HG03432 (cell line): ENCODE measurements at regions not wholly inside any gene's neighbourhood (a gene's known extent, or its start where the extent isn't known, plus 50 kb on each side); places are given as distances from the start of the nearest gene placed in this dataset.
"Not testable (repeated sequence)": the region's sequence is repeated elsewhere in the genome, so short reads cannot be mapped to it uniquely, and the experiment has no call there.

Source experiments
- ATAC-seq: cut with Tn5 transposase; IDR thresholded peaks from one replicate; pipeline ENCODE4 v1.9.1; 2021; ENCODE audit warnings: mild to moderate bottlenecking, moderate library complexity; ENCODE audit not compliant: unreplicated experiment

DNA sequence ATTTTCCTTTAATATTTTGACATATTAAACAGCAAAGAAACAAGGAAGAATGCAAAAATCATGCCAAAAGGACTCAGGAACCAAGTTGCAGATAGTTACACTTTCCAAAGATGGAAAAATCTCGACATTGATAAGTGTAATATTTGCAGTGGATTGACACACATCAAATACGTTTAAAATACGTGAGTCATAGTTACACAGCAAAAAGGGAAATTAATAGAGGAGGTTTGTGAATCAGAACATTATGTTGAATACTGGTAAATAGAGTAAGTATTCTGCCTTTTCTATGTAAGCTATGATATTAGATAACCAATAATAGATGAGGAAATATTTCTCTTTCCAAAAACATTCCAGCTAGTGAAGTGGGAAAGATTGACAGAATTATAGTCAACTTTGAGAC, 1761.3 kb upstream of the IGFBP7 start:
- no peak for ATAC-seq

DNA sequence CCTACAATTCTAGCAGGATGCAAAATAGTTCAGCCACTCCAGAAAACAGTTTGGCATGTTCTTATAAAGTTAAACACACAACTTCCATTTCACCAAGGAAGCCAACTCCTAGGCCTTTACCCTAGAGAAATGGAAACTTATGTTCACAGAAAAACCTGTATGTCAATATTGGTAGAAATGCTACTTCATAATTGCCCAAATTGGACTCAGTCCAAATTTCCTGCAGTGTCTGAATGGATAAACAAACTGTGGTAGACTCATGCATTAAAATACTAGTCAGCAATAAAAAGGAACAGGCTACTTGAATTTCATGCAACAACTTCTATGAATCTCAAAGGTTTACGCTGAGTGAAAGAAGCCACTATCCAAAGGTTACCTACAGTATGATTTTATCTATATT, 1738.8 kb upstream of the IGFBP7 start:
- no peak for ATAC-seq

- ATAC-seq: no peak
These were observed 1733.3 kb upstream of the IGFBP7 start for GRCh38 chr4:58843455-58843854.

GRCh38 chr4:58833126-58833525, 1722.9 kb upstream of the IGFBP7 start:
- ATAC-seq: no peak

DNA sequence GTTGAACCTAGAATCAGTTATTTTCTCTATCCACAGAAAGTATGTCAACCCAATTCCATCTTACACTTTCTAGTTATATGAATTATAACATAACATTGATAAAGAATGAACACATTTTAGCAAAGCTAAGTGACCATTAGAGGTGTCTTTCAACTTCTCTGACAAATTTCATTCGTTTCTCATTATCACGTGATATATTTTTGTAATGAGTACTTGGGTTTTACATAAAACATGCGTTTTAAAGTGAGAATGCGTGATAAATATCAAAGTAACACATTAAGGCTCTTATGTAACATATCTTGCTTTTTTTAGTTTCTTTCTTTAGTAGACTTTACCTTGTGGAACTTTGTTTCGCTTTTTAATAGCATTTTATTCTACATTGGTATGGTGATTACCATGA, 1715.1 kb upstream of the IGFBP7 start:
- no peak for ATAC-seq

GRCh38 chr4:58818560-58818959, 1708.4 kb upstream of the IGFBP7 start:
- not testable (repeated sequence) for ATAC-seq

DNA sequence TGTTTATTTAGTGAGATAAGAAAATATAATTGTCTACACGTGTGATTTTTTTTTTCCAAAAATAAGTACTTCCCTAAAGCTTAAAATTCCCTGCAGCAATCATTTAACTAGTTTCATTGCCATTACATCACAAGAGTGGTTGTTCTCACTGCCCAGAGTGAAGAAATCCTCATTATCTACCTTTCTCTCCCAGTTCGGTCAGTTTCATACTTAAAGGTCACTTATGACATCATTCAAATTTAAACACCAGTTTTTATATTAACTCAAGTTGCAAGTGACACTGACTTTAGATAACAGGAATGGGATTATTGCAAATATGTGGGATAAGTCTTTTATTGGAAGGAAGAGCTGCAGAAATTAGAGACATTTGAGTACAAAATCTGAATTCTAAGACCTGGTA, 1699.8 kb upstream of the IGFBP7 start:
- no peak for ATAC-seq

DNA sequence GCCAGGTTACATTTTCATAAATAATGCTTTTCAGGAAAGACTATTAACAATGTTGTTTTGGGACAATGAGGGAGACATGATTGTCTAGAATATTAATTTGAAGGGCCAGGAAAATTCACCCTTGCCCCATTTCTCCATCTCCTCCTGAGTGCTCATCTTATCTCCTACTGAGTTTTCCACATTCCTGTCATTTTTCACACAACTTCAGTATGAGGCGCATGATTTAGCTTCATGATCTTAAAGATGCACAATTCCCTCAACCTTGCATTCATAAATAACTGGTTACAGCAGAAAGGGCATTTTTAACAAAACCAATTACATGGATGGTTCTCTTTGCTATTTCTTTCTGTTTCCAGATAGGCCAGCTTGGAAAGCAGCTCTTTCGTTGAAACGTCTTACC, 1699.2 kb upstream of the IGFBP7 start:
- ATAC-seq: no peak

GRCh38 chr4:58808817-58809216, 1698.6 kb upstream of the IGFBP7 start:
- no peak for ATAC-seq

DNA sequence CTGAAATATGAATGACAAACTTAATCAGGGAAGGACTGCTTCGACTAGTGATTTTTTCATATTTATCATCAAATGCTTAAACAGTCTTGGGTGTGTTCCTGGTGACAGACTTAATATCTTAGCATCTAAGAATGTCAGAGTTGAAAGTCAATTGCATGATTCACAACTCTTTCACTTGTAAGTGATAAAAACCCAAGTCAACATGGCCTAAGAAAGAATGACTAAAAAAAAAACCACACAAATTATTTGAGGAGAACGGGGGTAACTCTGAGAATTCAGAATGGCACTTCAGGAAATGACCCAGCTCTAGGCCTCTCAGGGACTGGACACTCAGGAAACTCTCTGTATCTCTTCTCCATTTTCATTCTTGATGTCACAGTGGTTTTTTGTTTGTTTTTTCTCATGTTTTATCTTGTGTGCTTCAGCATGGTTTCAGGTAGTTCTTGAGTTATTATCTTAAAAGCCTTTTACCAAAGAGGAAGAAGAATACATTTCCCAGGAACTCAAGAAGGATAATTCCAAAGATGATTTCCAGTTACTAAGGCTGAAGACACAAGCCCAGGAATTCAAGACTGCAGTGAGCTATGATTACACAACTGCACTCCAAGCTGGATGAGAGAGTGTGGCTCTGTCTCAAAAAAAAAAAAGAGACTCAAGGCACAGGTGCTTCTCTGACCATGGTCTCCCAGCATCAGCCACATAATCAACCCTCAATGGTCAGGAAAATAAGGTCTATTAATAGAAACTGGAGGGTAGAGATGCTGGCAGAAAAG, 1697.8 kb upstream of the IGFBP7 start:
- ATAC-seq: no peak

DNA sequence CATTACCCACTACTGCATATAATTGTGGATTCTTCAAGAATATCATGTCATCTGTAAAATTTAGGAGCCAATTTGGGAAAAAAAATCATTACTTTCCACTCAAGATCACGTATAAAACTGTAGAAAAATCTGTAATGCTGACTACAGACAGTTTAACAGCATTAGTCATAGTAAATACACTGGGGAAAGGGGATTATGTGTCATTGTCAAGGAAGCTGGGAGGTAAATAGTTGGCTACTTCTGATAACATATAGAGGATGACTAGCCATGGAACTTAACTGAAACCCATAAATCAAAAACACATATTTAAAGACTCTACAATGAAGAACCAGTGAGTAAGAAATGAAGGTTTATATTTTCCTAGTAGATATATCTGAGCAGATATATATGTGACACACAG, 1666.4 kb upstream of the IGFBP7 start:
- ATAC-seq: no peak

GRCh38 chr4:58767598-58767997, 1657.4 kb upstream of the IGFBP7 start:
- no peak for ATAC-seq

DNA sequence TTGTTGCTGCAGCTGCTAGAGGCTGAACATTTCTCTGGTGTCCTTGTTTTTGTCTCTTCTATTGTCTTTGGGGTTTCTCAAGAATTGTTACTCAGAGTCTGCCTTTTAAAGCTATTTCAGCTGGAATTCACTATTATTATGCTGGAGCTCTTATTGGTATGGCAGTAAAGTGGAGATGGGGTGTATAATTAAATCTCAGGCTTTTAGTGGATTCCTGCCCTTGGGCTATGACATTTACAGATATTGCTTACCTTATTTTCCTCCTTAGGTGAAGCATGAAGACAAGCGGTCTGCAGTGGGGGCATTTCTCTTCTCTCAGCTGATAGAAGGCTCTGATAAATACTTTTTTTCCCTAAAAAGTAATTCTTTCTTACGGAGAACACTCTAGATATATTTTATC, 1656.6 kb upstream of the IGFBP7 start:
- no peak for ATAC-seq

DNA sequence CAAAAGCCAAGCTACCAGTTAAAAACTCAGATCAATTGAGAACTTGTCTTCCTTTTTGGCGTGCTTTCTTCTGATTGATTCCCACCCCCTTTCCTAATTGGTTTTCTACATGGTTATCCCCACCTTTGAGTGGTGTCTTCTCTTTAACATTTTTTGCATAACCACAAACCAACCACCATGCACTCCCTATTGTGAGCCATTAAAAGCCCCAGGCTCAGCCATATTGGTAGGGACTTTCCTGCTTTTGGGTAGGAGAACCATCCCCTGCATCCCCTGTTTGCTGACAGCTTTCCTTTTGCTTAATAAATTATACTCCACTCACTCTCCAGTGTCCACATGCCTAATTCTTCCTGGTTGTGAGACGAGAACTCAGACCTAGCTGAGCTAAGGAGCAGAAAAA, 1651.4 kb upstream of the IGFBP7 start:
- ATAC-seq: no peak

DNA sequence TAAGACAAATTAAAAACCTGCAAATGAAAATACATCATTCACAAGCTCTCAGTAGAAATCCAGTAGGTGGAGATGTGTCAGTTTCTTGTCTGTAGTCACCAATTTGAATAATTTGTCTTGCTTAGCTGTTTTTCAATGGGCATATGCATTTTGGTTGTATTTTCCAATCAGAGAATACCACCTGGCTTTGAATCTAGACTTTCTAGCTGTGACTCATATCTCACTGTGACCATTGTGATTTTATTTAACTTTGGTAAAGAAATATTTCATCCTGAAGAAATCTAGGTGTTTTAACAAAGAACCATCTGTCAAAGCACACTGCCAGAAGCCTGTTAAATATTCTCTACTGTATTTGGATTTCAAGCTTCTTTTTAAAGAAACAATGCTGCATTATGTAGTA, 1650.6 kb upstream of the IGFBP7 start:
- no peak for ATAC-seq

GRCh38 chr4:58760100-58760499, 1649.9 kb upstream of the IGFBP7 start:
- ATAC-seq: no peak

DNA sequence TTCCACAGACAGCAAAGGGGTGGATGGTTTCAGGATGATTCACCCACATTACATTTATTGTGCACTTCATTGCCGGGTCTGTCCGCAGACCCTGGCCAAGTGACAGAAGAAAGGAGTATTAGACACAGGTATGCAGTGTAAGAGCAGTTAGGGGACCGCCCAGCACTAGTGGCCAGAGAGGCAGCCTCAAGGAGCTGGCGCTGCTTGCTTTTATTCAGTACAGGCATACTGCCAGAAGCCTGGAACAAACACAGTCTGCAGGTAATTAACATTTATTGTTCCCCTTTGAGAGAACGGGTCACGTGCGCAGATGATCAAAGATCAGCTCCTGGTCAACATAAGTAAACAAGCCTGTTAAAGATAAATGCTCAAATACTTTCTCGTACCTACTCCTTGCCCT, 1639.0 kb upstream of the IGFBP7 start:
- ATAC-seq: no peak

DNA sequence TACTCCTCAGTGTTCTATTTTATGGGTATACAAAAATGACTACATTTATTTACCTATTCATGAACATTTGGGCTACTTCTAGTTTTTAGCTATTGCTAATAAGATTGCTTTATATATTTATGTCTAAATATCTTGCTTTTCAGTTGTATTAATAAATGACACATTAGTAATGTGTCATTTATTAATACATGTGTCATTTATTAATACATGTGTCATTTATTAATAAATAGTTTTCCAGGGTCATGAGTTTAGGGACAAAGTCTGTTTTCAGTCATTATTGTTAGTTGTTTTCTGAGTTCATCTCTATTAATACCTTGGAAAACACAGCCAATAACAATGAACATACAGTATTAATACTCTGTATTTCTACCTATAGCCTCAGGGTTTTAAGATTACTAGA, 1630.7 kb upstream of the IGFBP7 start:
- no peak for ATAC-seq

DNA sequence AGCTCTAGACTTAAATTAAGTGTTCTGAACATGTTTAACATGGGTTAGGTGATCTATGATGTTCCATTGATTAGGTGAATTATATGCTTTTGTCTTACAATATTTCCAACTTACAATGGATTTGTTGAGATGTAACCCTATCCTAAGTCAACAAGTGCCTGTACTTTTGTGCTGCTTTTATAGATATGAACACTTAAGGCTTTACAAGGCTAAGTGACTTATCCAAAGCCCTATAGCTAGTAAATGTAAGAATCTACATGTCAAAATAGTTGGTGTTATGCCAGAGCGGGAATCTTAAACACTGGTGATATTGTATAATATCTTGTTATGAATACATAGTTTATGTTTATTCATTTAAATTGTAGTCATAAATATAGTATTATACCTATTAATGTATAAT, 1629.1 kb upstream of the IGFBP7 start:
- ATAC-seq: no peak

- no peak for ATAC-seq
These were observed 1628.2 kb upstream of the IGFBP7 start for GRCh38 chr4:58738375-58738774.

DNA sequence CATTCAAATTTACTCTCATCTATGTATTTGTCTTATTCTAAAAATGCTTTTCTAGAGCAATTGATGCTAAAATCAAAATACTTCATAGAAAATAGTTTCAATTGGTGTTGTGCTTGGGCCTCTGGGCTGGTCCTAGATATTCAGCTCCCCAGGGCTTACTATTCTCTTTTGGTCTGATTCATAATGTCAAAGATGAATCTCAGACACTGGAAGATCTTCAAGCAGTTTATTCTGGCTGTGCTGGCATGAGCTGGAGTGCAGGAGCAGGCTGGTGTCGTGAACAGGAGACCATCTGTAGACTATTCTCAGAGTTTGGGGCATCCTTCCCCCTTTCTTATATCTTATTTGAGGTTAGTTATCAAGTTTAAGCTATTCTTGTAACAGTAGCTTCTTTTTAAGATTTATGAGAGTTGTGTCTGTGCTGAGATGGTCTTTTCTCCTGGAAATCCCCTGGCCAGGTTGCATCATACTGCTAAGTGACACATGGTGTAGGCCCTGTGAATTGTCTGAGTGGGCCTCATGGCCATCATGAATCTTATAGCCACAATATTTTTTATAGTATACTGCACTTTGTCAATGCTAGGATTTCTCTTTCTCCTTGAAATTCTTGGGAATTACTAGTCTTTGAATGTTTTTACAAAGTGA, 1624.0 kb upstream of the IGFBP7 start:
- ATAC-seq: peak; percentile 78

GRCh38 chr4:58732973-58733372, 1622.8 kb upstream of the IGFBP7 start:
- no peak for ATAC-seq

GRCh38 chr4:58723954-58724353, 1613.8 kb upstream of the IGFBP7 start:
- ATAC-seq: no peak
